GM12872 (cell line): ENCODE measurements at regions not wholly inside any gene's neighbourhood (a gene's known extent, or its start where the extent isn't known, plus 50 kb on each side); places are given as distances from the start of the nearest gene placed in this dataset.

Experiments used
- TF ChIP-seq, protein P1 (sequence below): IDR thresholded peaks from 3 replicates; pipeline ENCODE4 v1.5.1; 2011; ENCODE audit warnings: low read depth, mild to moderate bottlenecking, low read length, moderate library complexity; ENCODE audit not compliant: insufficient read depth

DNA sequence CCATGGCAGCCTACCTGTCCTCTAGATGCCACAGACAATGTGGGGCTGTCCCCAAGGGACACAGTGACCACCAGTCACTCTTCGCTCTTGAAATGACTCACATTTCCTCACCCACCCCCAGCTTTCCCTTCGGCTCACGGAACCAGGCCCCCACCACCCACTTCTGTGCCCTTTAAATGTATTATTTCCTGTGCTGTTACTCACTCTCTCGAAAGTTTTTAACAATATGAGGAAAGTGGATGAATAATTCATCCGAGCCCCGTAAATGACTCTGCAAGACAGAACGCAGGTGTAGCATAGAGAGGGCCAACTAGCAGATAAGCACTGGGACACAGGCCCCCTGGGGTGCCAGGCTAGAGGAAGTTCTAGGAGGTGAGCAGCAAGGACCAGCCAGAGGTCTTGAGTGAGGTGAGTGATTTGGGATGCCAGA lies 179.5 kb upstream of the TBL1X start:
- TF ChIP-seq, protein P1, sequence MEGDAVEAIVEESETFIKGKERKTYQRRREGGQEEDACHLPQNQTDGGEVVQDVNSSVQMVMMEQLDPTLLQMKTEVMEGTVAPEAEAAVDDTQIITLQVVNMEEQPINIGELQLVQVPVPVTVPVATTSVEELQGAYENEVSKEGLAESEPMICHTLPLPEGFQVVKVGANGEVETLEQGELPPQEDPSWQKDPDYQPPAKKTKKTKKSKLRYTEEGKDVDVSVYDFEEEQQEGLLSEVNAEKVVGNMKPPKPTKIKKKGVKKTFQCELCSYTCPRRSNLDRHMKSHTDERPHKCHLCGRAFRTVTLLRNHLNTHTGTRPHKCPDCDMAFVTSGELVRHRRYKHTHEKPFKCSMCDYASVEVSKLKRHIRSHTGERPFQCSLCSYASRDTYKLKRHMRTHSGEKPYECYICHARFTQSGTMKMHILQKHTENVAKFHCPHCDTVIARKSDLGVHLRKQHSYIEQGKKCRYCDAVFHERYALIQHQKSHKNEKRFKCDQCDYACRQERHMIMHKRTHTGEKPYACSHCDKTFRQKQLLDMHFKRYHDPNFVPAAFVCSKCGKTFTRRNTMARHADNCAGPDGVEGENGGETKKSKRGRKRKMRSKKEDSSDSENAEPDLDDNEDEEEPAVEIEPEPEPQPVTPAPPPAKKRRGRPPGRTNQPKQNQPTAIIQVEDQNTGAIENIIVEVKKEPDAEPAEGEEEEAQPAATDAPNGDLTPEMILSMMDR = no peak

DNA sequence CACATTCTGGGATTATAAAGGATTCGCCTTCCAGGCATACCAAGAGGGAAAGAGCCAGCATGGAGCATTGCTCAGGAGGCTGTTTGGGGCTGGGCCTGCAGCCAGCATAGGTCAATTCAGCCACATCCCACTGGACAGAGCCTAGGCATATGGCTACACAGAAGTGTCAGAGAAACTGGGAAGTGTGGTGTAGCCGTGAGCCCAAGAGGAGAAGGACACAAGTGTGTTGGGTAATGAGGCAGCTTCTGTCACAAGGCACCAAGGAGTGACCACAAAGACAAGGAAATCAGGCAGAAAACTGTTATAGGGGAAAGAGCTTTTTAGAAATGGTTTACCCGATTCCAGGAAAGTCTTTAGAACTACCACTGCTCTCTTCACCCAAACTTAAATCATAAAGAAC lies 178.6 kb upstream of the TBL1X start:
- TF ChIP-seq, protein P1 = no peak

DNA sequence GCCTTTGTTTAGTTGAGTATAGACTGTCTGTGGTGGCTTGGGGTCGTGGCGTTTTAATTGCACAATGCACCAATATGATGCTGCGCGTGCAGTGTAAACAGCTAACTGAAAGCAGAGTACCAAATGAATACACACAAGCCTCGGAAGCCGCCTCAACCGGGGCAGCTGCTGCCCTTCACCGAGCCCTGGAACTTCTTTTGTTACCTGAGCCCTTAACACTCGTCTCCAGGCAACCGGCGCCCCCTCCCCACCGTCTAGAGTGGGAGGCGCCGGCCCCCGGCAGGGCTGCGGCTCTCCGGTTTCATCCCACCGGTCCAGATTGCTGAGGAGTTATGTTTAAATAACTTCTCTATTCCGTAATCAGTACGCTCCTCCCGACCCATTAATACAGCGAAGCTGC lies 173.2 kb upstream of the TBL1X start:
- TF ChIP-seq, protein P1 = no peak

DNA sequence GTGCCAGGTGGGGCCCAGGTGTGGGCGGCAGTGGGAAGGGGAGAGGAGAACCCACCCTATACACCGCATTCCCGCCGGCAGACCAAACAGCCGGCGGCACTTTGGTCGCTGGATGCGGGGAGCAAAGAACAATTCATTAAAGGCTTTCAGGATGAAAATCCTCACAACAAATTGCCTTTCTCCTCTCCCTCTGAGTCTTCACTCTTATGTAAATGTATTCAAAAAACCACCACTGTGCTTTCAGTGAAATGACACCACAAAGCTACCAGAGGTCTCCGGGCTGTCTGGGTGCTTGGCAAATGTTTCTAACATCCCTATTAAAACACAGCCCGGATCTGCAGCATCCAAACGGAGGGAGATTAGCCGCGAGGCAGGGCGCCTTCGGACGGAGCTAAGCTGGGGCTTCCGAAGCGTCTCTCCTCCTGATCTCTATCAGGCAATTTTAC lies 171.8 kb upstream of the TBL1X start:
- TF ChIP-seq, protein P1 = no peak

DNA sequence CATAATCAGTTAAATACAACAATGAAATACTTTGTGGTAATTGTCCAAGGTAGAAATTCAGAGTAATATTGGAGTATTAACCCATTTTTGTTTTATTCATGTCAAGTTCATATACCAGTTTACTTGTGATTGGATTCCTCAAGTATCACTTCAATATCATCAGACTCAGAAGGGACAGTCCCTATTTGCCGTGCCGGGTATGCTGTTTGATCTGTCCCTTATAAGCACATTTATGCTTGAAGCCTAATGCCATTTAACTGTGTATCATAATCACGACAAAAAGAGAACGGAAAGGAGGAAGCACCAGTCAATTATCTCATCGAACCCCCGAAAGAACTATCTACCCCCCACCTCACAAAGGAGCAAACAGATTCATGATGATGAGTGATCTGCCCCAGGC lies 171.0 kb upstream of the TBL1X start:
- TF ChIP-seq, protein P1 = no peak

DNA sequence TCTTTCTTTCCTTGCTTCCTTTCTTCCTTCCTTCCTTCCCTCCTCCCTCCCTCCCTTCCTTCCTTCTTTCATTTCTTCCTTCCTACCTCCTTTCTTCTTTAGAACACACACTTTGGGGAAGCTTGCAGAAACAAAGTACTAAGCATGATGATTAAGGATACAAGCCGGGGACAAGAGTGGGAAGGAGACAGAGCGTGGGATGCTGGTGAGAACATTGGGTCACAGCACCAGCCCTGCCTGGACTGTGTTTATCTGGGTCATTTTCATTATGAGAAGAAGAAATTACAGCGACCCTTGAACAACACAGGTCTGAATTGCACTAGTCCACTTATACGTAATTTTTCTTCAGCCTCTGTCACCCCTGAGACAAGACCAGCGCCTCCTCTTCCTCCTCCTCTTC lies 169.3 kb upstream of the TBL1X start:
- TF ChIP-seq, protein P1 = no peak

DNA sequence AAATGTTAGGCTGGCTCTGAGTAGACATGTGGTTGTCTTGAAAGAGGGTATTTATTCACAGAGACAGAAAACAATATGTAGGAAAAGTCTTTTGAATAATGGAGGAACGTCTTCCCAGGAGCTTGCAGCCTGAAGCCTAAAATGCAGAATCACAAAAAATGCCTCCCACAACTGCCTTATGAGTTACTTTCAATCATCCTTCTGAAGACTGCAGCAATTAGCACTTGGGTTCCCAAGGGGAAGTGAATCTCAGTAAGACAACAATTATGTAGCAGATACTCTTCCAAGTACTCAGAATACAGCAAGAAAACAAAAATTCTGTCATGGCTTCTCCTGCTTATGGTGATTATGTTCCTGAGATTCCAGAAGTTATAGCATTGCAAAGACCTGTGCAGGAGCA lies 166.6 kb upstream of the TBL1X start:
- TF ChIP-seq, protein P1 = no peak

DNA sequence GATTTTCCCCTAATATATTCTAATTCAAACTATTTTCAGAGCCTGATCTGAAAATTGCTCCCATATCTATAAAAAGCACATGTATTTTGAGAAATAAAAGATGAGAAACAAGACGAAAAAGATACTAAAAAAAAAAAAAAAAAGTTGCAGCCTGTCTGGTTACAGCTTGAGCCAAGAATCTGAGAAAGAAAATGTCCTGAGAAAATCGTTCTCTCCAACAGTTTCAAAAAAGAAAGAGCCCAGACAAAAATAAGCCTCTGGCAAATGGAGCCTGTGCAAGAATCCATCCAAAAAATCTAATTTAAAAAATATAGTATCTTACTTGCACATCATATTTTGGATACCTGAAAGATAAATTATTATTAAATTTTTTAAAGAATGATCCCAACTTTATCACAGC lies 163.0 kb upstream of the TBL1X start:
- TF ChIP-seq, protein P1 = no peak
